HepG2 (cell line): ENCODE measurements at regions not wholly inside any gene's neighbourhood (a gene's known extent, or its start where the extent isn't known, plus 50 kb on each side); places are given as distances from the start of the nearest gene placed in this dataset.
"Not testable (repeated sequence)": the region's sequence is repeated elsewhere in the genome, so short reads cannot be mapped to it uniquely, and the experiment has no call there.

Experiments
- ATAC-seq: fragments of 200-7000 bp; cut with Tn5 transposase; 3 replicates; pipeline ENCODE4 v1.9.1; 2020; ENCODE audit warnings: mild to moderate bottlenecking, moderate library complexity
- BruUV-seq: library from RNA; stranded (reverse); fragments of 400-500 nt; replicated peaks from 2 replicates; lab custom pipeline; 2021; lab: Mats Ljungman, UMichigan
- CTCF ChIA-PET: fragments of 300-600 bp; formaldehyde crosslinking; extraction: SDS; loops from one replicate; lab custom pipeline; 2021; ENCODE audit warnings: low total read pairs, inconsistent platforms, low intra/inter-chr PET ratio; lab: Yijun Ruan, JAX
- POLR2A ChIA-PET: fragments of 350-600 bp; sonication (Branson Sonifier 250); formaldehyde crosslinking; loops from one replicate; lab custom pipeline; 2020; ENCODE audit warnings: antibody characterized with exemption, inconsistent platforms; lab: Yijun Ruan, JAX
- DNase-seq: peaks from one replicate; pipeline ENCODE4 v3.0.0-alpha.2; 2015; ENCODE audit warnings: low spot score
- FAIRE-seq: peaks from 3 replicates; lab custom pipeline; 2011; peaks lifted over from hg19 to GRCh38; lab: Jason Lieb, UNC
- H2AFZ ChIP-seq: one replicate; pipeline ENCODE4 v1.6.1; 2011; ENCODE audit warnings: low read length, inconsistent platforms
- H3K27ac ChIP-seq: fragments of 300-600 bp; 3 replicates; pipeline ENCODE4 v1.8.0; 2011; ENCODE audit warnings: mixed run types, mild to moderate bottlenecking, mixed read lengths, low read length, inconsistent platforms; ENCODE audit not compliant: insufficient read depth; ENCODE audit errors: extremely low read length
- H3K27me3 ChIP-seq, 2 experiments: fragments of 200-600 bp in 1 of 2; 2 replicates in 1 of 2; 3 replicates in 1 of 2; pipeline versions ENCODE4 v1.6.0 to v1.8.0; 2011; ENCODE audit warnings: low read length in 2 of 2, mild to moderate bottlenecking in 2 of 2, moderate library complexity in 2 of 2, inconsistent platforms in 1 of 2; ENCODE audit not compliant: insufficient read depth in 2 of 2, control insufficient read depth in 1 of 2
- H3K36me3 ChIP-seq, 2 experiments: fragments of 200-600 bp in 1 of 2; replicated peaks in 1 of 2; 2 replicates in 1 of 2; 3 replicates in 1 of 2; pipeline versions ENCODE4 v1.5.1 to v1.8.0; 2011; ENCODE audit warnings: low read length in 2 of 2, inconsistent platforms in 1 of 2; ENCODE audit not compliant: insufficient read depth in 2 of 2, control insufficient read depth in 1 of 2
- H3K4me1 ChIP-seq: 2 replicates; pipeline ENCODE4 v1.5.1; 2012; ENCODE audit warnings: low read length, inconsistent platforms; ENCODE audit not compliant: insufficient read depth
- H3K4me2 ChIP-seq: 2 replicates; pipeline ENCODE4 v1.6.0; 2011; ENCODE audit warnings: low read depth, low read length, inconsistent platforms
- H3K4me3 ChIP-seq, 3 experiments: fragments of 200-600 bp in 1 of 3; sonication (generic), shearing (Covaris generic) in 1 of 3; replicated peaks in 1 of 3; 2 replicates each; pipeline ENCODE4 v1.5.1; 2011 to 2016; ENCODE audit warnings: low read length in 3 of 3, inconsistent platforms in 2 of 3, low read depth in 2 of 3, mild to moderate bottlenecking in 2 of 3, control low read depth in 1 of 3, mixed read lengths in 1 of 3; ENCODE audit not compliant: insufficient read depth in 1 of 3
- H3K79me2 ChIP-seq: one replicate; pipeline ENCODE4 v1.6.1; 2011; ENCODE audit warnings: low read length, inconsistent platforms; ENCODE audit not compliant: insufficient read depth
- H3K9ac ChIP-seq: 2 replicates; pipeline ENCODE4 v1.6.0; 2011; ENCODE audit warnings: mild to moderate bottlenecking, low read depth, low read length, inconsistent platforms; ENCODE audit not compliant: insufficient read depth
- H3K9me3 ChIP-seq: 2 replicates; pipeline ENCODE4 v1.5.1; 2012; ENCODE audit warnings: mild to moderate bottlenecking, low read length
- H4K20me1 ChIP-seq: 2 replicates; pipeline ENCODE4 v1.6.0; 2011; ENCODE audit warnings: inconsistent platforms, mild to moderate bottlenecking, low read length, moderate library complexity; ENCODE audit not compliant: insufficient read depth
- BATF2 ChIP-seq: sonication (generic); formaldehyde crosslinking; IDR thresholded peaks from 2 replicates; pipeline ENCODE4 v1.8.0; 2022; ENCODE audit warnings: mild to moderate bottlenecking, missing genetic modification reagents, moderate library complexity
- PAXIP1 ChIP-seq: sonication (generic); formaldehyde crosslinking; conservative IDR thresholded peaks from 2 replicates; pipeline ENCODE4 v1.4.0; 2020; ENCODE audit warnings: mild to moderate bottlenecking, missing genetic modification reagents, moderate library complexity
- ZSCAN22 ChIP-seq: sonication (generic); formaldehyde crosslinking; IDR thresholded peaks from 2 replicates; pipeline ENCODE4 v1.4.0; 2020; ENCODE audit warnings: mild to moderate bottlenecking, missing genetic modification reagents
- WGBS: methylation state at CpG from one replicate; pipeline ENCODE4 v1.1.6; 2017; ENCODE audit warnings: low lambda C conversion rate; 5-methylcytosine and 5-hydroxymethylcytosine counted together
- in situ Hi-C: cut with HindIII; loops from 2 replicates; pipeline ENCODE4 v1.10.0; 2017; ENCODE audit warnings: low pct_unique_long_range_greater_than_20kb; ENCODE audit not compliant: extremely low pct_ligation_motif_present
- intact Hi-C: fragments of 100-400 bp; cut with micrococcal nuclease; formaldehyde crosslinking; loops from one replicate; pipeline ENCODE4 v1.10.0; 2022; ENCODE audit not compliant: unreplicated experiment

GRCh38 chr9:64773491-64773931 lies 511.5 kb downstream of the FOXD4L5 start:
- Histone ChIP-seq H3K9me3 (no peaks in the 10 kb centered on the region), H3K79me2 (no peaks in the 10 kb centered on the region), H3K4me3 (no peak overlapping the region), H3K4me2 (no peak overlapping the region), H3K36me3 (no peaks in the 10 kb centered on the region), H3K27ac (no peak overlapping the region), H4K20me1 (no peaks in the 10 kb centered on the region), H3K4me1 (no peaks in the 10 kb centered on the region), H3K9ac (no peak overlapping the region), H3K27me3 (no peaks in the 10 kb centered on the region), H2AFZ (no peak overlapping the region)
- 4% methylated on average over 47 of the region's 59 CpGs for WGBS
- FAIRE-seq, result no peak
- CTCF ChIA-PET, result no interaction called here
- no peak for ATAC-seq
- in situ Hi-C loops, result no loop called here
- POLR2A ChIA-PET, result no interaction called here
- TF ChIP-seq BATF2 (CRISPR knock-in tag), result no peak
- no peak for TF ChIP-seq ZSCAN22 (CRISPR knock-in tag)
- no peak for TF ChIP-seq PAXIP1 (CRISPR knock-in tag)
- intact Hi-C loops, result no loop called here
- DNase-seq, result no peak
- no TSS peak for BruUV-seq

- H3K9me3 ChIP-seq, DNase-seq, ATAC-seq, H3K4me3 ChIP-seq, H3K36me3 ChIP-seq, H3K4me2 ChIP-seq, H3K27me3 ChIP-seq, H3K4me1 ChIP-seq, intact Hi-C loops, POLR2A ChIA-PET, H4K20me1 ChIP-seq, FAIRE-seq, BruUV-seq, CTCF ChIA-PET, H3K27ac ChIP-seq, H2AFZ ChIP-seq, H3K79me2 ChIP-seq, H3K9ac ChIP-seq, in situ Hi-C loops: not testable (repeated sequence)
- WGBS, result 1% methylated on average over 13 of the region's 67 CpGs
Measured at GRCh38 chr9:64772751-64773331, 512.2 kb downstream of the FOXD4L5 start.

- DNase-seq, H3K36me3 ChIP-seq, POLR2A ChIA-PET, H3K4me1 ChIP-seq, H3K9ac ChIP-seq, H3K4me2 ChIP-seq, H3K4me3 ChIP-seq, intact Hi-C loops, FAIRE-seq, H3K79me2 ChIP-seq, H3K9me3 ChIP-seq, H3K27me3 ChIP-seq, CTCF ChIA-PET, H4K20me1 ChIP-seq, BruUV-seq, ATAC-seq, H2AFZ ChIP-seq, H3K27ac ChIP-seq, in situ Hi-C loops: not testable (repeated sequence)
- WGBS, result 0% methylated on average over 2 of the region's 4 CpGs
Measured at GRCh38 chr9:64772123-64772736, 512.8 kb downstream of the FOXD4L5 start.
